RWPE1 (cell line): ENCODE measurements at regions not wholly inside any gene's neighbourhood (a gene's known extent, or its start where the extent isn't known, plus 50 kb on each side); places are given as distances from the start of the nearest gene placed in this dataset.

ENCODE experiments used
- CTCF ChIA-PET: fragments of 350-600 bp; sonication (Branson Sonifier 250); formaldehyde crosslinking; extraction: SDS; loops from one replicate; lab custom pipeline; 2021; lab: Yijun Ruan, JAX
- POLR2A ChIA-PET: fragments of 400-600 bp; formaldehyde crosslinking; extraction: SDS; loops from one replicate; lab custom pipeline; 2020; ENCODE audit warnings: antibody characterized with exemption; ENCODE audit not compliant: low non-redundant PET; lab: Yijun Ruan, JAX
- DNase-seq: peaks from one replicate; pipeline ENCODE4 v3.0.0; 2012; ENCODE audit warnings: low spot score
- H3K27ac ChIP-seq: fragments of 450-650 bp; 2 replicates; pipeline ENCODE4 v1.5.1; 2017
- TF ChIP-seq, protein P1 (sequence below): fragments of 450-650 bp; conservative IDR thresholded peaks from 2 replicates; pipeline ENCODE4 v1.5.1; 2017; ENCODE audit warnings: low read depth, mild to moderate bottlenecking

DNA sequence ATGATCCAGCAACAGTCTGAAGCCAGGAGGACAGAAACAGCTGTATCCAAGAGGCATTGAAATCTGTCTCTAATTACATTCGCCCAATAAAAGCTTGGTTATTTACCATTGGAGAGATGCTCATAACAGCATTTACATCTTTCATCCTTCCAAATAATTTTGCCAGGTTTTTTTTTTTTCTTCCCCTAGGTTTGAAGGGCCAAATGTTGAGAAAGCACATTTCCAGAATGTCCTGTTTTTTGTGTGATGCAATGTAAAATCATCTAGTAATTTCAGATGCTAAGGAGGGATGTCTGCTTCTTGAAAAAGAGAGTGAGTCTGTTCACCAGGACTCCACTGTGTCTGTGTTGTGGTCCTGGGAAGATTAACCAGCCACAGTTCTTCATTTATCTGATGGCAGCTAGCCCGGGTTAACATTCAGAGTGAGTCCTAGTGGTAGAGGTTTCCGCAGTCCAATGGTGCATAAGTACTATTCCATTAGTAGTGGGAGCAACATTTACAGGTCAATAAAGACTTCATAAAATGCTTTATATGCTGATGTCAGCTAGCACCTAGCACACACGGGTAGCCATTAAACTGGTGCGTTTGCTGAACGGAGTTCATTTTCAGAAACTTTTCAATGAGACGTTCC, 406.8 kb downstream of the STIM2 start:
- H3K27ac ChIP-seq = no peak overlapping the region
- DNase-seq = no peak
- POLR2A ChIA-PET = no interaction called here
- TF ChIP-seq, protein P1, sequence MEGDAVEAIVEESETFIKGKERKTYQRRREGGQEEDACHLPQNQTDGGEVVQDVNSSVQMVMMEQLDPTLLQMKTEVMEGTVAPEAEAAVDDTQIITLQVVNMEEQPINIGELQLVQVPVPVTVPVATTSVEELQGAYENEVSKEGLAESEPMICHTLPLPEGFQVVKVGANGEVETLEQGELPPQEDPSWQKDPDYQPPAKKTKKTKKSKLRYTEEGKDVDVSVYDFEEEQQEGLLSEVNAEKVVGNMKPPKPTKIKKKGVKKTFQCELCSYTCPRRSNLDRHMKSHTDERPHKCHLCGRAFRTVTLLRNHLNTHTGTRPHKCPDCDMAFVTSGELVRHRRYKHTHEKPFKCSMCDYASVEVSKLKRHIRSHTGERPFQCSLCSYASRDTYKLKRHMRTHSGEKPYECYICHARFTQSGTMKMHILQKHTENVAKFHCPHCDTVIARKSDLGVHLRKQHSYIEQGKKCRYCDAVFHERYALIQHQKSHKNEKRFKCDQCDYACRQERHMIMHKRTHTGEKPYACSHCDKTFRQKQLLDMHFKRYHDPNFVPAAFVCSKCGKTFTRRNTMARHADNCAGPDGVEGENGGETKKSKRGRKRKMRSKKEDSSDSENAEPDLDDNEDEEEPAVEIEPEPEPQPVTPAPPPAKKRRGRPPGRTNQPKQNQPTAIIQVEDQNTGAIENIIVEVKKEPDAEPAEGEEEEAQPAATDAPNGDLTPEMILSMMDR = no peak
- CTCF ChIA-PET = no interaction called here

DNA sequence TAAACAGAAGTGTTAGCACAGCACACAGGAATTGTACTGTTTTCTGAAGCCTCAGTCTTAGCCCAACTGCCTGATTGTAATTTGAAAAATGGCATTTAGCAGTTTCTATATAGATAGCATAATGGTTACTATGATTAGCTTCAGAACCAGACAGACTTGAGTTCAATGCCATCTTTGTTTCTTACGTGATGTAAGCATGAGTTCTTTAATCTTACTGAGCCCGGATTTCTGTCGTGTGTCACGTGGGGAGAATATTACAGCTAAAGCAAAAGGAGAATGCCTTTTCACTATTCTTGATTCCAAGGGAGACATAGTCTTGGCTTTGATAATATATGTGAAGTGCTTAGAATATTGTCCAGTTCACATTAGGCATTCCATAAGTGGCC, 407.3 kb downstream of the STIM2 start:
- CTCF ChIA-PET = no interaction called here
- TF ChIP-seq, protein P1 = no peak
- POLR2A ChIA-PET = no interaction called here
- no peak for DNase-seq
- no peak overlapping the region for H3K27ac ChIP-seq

DNA sequence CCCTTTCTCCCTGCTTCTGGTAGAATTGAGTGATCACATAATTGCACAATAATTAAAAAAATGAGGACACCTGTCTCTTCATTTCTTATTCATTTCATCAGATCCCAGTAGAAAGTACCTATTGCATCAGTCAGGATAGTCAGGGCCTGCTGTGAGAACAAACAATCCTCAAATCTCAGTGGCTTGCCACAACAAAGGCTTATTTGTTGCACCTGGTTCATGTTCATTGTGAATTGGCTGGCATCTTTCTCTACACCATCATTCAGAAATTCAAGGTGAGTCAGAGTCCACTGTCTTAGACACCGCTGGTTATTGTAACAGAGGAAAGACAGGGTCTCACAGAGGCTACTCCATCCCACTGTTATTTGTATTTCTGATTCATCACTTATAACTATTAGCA, 409.8 kb downstream of the STIM2 start:
- TF ChIP-seq, protein P1 = no peak
- ChIA-PET POLR2A (no interaction called here), CTCF (no interaction called here)
- DNase-seq = peak; percentile 2
- no peak overlapping the region for H3K27ac ChIP-seq

DNA sequence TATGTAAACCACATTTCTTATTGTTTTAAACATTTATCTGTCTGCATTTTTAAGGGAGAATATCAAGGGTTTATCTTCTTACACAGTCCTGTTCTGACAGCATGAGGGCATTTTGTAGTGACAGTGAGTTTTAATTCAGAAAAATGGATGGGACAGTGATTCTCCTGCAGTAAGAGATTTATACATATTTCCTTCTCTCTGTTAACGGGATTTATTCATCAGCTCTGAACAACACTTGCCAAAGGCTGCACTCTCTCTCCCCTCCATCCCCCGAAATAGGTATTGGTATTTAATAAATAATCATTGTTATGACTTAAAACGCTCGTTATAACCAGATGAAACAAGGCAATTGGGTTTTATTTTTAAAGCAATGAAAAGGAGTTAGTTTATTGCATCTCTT, 410.9 kb downstream of the STIM2 start:
- DNase-seq = no peak
- H3K27ac ChIP-seq = no peak overlapping the region
- ChIA-PET POLR2A (no interaction called here), CTCF (no interaction called here)
- TF ChIP-seq, protein P1 = no peak

DNA sequence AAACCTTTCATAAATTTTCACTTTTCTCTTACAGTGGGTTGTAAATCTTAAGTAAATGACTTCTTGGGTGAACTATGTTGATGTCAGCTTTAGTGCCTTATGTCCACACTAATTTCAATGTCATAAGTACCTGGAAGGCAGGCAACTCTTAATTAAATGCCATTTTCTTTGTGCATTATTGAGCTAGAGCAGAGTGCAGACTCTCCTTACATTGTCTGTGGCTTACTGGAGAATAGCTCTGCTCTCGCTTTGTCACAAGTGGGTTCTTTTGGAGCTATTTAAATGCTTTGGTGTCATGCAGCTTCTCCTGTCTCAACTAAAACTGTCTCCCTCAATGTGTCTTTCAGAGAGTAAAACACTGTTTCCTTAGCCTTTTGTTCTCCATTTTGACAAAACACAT, 411.6 kb downstream of the STIM2 start:
- no peak for DNase-seq
- CTCF ChIA-PET = interaction anchor here (0.6 kb wide), 1 partner anchor 10 kb away, joined by 7 read pairs; no protein-coding TSS in a partner anchor
- no peak overlapping the region for H3K27ac ChIP-seq
- TF ChIP-seq, protein P1 = no peak
- POLR2A ChIA-PET = no interaction called here

DNA sequence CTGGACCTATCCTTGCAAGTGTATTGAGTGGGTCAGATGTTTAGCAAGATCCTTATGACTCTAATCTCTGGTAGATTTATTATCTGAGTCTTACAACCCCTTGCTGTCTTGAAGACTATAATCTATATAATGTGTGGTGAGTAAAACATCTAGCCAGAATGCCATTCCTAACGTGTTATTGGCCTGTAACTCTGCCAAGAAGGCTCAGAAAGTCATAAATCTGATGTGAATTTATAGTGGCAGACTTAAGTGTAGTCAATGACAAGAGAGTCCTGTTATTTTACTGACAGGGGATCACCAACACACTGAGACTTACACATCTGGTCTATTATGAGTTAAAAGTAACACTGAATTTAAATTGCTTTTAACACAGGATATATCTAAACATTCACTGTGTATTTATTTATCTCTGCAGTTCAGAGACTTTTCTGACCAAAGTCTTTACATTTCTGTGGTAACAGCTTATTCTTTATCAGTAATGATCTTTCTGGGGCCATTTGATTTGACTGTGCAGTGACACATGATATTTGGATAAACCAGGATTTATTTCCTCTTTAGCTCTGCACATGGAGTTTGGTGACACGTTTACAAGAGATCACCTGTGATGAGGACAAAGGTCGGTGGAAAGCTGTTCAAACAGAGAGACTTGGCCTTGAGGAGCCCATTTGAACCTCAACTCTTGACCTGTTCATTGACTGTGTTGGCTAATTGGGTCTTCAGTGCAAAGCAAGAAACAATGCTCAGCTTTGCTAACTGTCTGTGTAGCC, 415.8 kb downstream of the STIM2 start:
- DNase-seq = no peak
- POLR2A ChIA-PET = no interaction called here
- CTCF ChIA-PET = no interaction called here
- TF ChIP-seq, protein P1 = no peak
- H3K27ac ChIP-seq = no peak overlapping the region
